WTC11 (cell line): ENCODE measurements at regions not wholly inside any gene's neighbourhood (a gene's known extent, or its start where the extent isn't known, plus 50 kb on each side); places are given as distances from the start of the nearest gene placed in this dataset.

Experiments
- ATAC-seq: fragments of 200-7000 bp; cut with Tn5 transposase; 2 replicates; pipeline ENCODE4 v1.10.0; 2021; ENCODE audit warnings: mild to moderate bottlenecking, moderate library complexity
- CTCF ChIA-PET: fragments of 300-600 bp; sonication (Branson Sonifier 250); formaldehyde crosslinking; loops from one replicate; lab custom pipeline; 2021; ENCODE audit warnings: antibody characterized with exemption; lab: Charles Lee
- POLR2A ChIA-PET: fragments of 350-600 bp; sonication (Branson Sonifier 250); formaldehyde crosslinking; loops from one replicate; lab custom pipeline; 2021; ENCODE audit warnings: antibody characterized with exemption; lab: Charles Lee
- DNase-seq: peaks from one replicate; pipeline ENCODE4 v3.0.0; 2021; ENCODE audit warnings: low spot score
- H3K27ac Mint-ChIP-seq: 2 replicates; pipeline ENCODE4 v1.8.0; 2021; ENCODE audit warnings: mixed read lengths
- H3K27me3 Mint-ChIP-seq: 2 replicates; pipeline ENCODE4 v1.8.0; 2021; ENCODE audit warnings: low read depth, mild to moderate bottlenecking, moderate library complexity, mixed read lengths
- H3K36me3 Mint-ChIP-seq: 2 replicates; pipeline ENCODE4 v1.8.0; 2021; ENCODE audit warnings: mixed read lengths
- H3K4me1 Mint-ChIP-seq: 2 replicates; pipeline ENCODE4 v1.8.0; 2022; ENCODE audit warnings: mixed read lengths
- H3K4me3 Mint-ChIP-seq: 2 replicates; pipeline ENCODE4 v1.8.0; 2021; ENCODE audit warnings: mild to moderate bottlenecking, moderate library complexity, mixed read lengths
- H3K9me3 Mint-ChIP-seq: 2 replicates; pipeline ENCODE4 v1.8.0; 2021; ENCODE audit warnings: mixed read lengths
- ATF1 ChIP-seq: sonication (generic); formaldehyde crosslinking; IDR thresholded peaks from 2 replicates; pipeline ENCODE4 v1.8.1; 2023; ENCODE audit warnings: mild to moderate bottlenecking, moderate library complexity, missing genetic modification reagents
- CREB1 ChIP-seq: sonication (generic); formaldehyde crosslinking; IDR thresholded peaks from 2 replicates; pipeline ENCODE4 v1.8.0; 2023; ENCODE audit warnings: mild to moderate bottlenecking, missing genetic modification reagents
- E2F5 ChIP-seq: sonication (generic); formaldehyde crosslinking; IDR thresholded peaks from 2 replicates; pipeline ENCODE4 v1.8.1; 2022; ENCODE audit warnings: mild to moderate bottlenecking, moderate library complexity, missing genetic modification reagents
- FOXP4 ChIP-seq: sonication (generic); formaldehyde crosslinking; IDR thresholded peaks from 2 replicates; pipeline ENCODE4 v1.8.0; 2022; ENCODE audit warnings: mild to moderate bottlenecking, missing genetic modification reagents
- GTF2I ChIP-seq: fragments of 250-450 bp; sonication (Bioruptor Pico); conservative IDR thresholded peaks from 2 replicates; pipeline ENCODE4 v1.4.0; 2021; ENCODE audit warnings: mild to moderate bottlenecking
- MYBL2 ChIP-seq: sonication (generic); formaldehyde crosslinking; IDR thresholded peaks from 2 replicates; pipeline ENCODE4 v1.8.1; 2023; ENCODE audit warnings: mild to moderate bottlenecking, moderate library complexity, missing genetic modification reagents
- NFATC4 ChIP-seq: fragments of 250-450 bp; sonication (Bioruptor Pico); IDR thresholded peaks from 2 replicates; pipeline ENCODE4 v1.9.0; 2021; ENCODE audit warnings: mild to moderate bottlenecking
- PREB ChIP-seq: sonication (generic); formaldehyde crosslinking; IDR thresholded peaks from 2 replicates; pipeline ENCODE4 v1.8.1; 2022; ENCODE audit warnings: mild to moderate bottlenecking, missing genetic modification reagents, moderate library complexity, borderline replicate concordance
- PRRX2 ChIP-seq: fragments of 250-450 bp; sonication (Bioruptor Pico); IDR thresholded peaks from 2 replicates; pipeline ENCODE4 v1.8.0; 2021; ENCODE audit warnings: mild to moderate bottlenecking
- TEAD1 ChIP-seq: sonication (generic); formaldehyde crosslinking; IDR thresholded peaks from 2 replicates; pipeline ENCODE4 v1.8.0; 2022; ENCODE audit warnings: mild to moderate bottlenecking, missing genetic modification reagents
- ZNF121 ChIP-seq: sonication (generic); formaldehyde crosslinking; IDR thresholded peaks from 2 replicates; pipeline ENCODE4 v1.8.0; 2023; ENCODE audit warnings: missing genetic modification reagents
- ZNF263 ChIP-seq: sonication (generic); formaldehyde crosslinking; IDR thresholded peaks from 2 replicates; pipeline ENCODE4 v1.8.1; 2022; ENCODE audit warnings: low read depth, mild to moderate bottlenecking, moderate library complexity, missing genetic modification reagents
- ZNF512 ChIP-seq: sonication (generic); formaldehyde crosslinking; IDR thresholded peaks from 2 replicates; pipeline ENCODE4 v1.8.1; 2022; ENCODE audit warnings: missing genetic modification reagents, borderline replicate concordance
- TF ChIP-seq, protein P1 (sequence below): sonication (generic); formaldehyde crosslinking; IDR thresholded peaks from 2 replicates; pipeline ENCODE4 v1.8.1; 2023; ENCODE audit warnings: mild to moderate bottlenecking, missing genetic modification reagents
- TF ChIP-seq, protein P2 (sequence below): sonication (generic); formaldehyde crosslinking; conservative IDR thresholded peaks from 2 replicates; pipeline ENCODE4 v1.8.1; 2022; ENCODE audit warnings: mild to moderate bottlenecking, missing genetic modification reagents
- TF ChIP-seq, protein P3 (sequence below): sonication (generic); formaldehyde crosslinking; IDR thresholded peaks from 2 replicates; pipeline ENCODE4 v1.8.1; 2023; ENCODE audit warnings: mild to moderate bottlenecking, missing genetic modification reagents, borderline replicate concordance

DNA sequence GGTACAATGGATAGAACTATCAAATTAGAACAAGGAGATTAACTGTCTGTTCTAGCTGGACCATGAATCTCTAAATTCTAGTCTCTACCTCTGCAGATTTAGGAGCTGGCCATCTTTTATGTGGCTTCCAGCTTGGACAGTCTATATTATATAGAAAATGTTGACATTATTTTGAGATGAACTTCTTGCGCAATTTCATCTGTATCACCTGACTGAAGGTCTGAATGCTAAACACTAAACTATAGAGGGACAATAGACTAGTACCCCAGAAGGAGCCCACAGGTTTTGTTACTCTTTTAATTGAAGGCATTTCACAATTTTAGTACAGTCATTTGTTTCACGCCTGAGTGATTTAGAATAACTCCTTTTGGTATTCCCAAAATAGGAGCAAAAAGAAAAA is 222.4 kb upstream of the ANKRD30A start (continued):
- TF ChIP-seq ZNF512 = no peak
- TF ChIP-seq, protein P1, sequence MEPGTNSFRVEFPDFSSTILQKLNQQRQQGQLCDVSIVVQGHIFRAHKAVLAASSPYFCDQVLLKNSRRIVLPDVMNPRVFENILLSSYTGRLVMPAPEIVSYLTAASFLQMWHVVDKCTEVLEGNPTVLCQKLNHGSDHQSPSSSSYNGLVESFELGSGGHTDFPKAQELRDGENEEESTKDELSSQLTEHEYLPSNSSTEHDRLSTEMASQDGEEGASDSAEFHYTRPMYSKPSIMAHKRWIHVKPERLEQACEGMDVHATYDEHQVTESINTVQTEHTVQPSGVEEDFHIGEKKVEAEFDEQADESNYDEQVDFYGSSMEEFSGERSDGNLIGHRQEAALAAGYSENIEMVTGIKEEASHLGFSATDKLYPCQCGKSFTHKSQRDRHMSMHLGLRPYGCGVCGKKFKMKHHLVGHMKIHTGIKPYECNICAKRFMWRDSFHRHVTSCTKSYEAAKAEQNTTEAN = no peak

GRCh38 chr10:36899652-36900051 is 225.7 kb upstream of the ANKRD30A start:
- no peak overlapping the region for H3K4me3 Mint-ChIP-seq
- H3K9me3 Mint-ChIP-seq = peaks cover 84% of the 10 kb centered on the region
- CTCF ChIA-PET = no interaction called here
- DNase-seq = no peak
- no peak overlapping the region for H3K27ac Mint-ChIP-seq
- peaks cover 10% of the 10 kb centered on the region for H3K27me3 Mint-ChIP-seq
- H3K36me3 Mint-ChIP-seq = peaks cover 67% of the 10 kb centered on the region
- H3K4me1 Mint-ChIP-seq = no peaks in the 10 kb centered on the region
- TF ChIP-seq PREB (CRISPR knock-in tag) (no peak), ZNF121 (CRISPR knock-in tag) (no peak), GTF2I (CRISPR knock-in tag) (no peak), ZNF263 (no peak), PRRX2 (CRISPR knock-in tag) (no peak), FOXP4 (no peak), TEAD1 (CRISPR knock-in tag) (no peak), CREB1 (CRISPR knock-in tag) (no peak), MYBL2 (CRISPR knock-in tag) (no peak), NFATC4 (CRISPR knock-in tag) (no peak), E2F5 (CRISPR knock-in tag) (no peak), ATF1 (CRISPR knock-in tag) (no peak)
- TF ChIP-seq, protein P2, sequence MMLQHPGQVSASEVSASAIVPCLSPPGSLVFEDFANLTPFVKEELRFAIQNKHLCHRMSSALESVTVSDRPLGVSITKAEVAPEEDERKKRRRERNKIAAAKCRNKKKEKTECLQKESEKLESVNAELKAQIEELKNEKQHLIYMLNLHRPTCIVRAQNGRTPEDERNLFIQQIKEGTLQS (CRISPR knock-in tag) = no peak
- TF ChIP-seq, protein P3, sequence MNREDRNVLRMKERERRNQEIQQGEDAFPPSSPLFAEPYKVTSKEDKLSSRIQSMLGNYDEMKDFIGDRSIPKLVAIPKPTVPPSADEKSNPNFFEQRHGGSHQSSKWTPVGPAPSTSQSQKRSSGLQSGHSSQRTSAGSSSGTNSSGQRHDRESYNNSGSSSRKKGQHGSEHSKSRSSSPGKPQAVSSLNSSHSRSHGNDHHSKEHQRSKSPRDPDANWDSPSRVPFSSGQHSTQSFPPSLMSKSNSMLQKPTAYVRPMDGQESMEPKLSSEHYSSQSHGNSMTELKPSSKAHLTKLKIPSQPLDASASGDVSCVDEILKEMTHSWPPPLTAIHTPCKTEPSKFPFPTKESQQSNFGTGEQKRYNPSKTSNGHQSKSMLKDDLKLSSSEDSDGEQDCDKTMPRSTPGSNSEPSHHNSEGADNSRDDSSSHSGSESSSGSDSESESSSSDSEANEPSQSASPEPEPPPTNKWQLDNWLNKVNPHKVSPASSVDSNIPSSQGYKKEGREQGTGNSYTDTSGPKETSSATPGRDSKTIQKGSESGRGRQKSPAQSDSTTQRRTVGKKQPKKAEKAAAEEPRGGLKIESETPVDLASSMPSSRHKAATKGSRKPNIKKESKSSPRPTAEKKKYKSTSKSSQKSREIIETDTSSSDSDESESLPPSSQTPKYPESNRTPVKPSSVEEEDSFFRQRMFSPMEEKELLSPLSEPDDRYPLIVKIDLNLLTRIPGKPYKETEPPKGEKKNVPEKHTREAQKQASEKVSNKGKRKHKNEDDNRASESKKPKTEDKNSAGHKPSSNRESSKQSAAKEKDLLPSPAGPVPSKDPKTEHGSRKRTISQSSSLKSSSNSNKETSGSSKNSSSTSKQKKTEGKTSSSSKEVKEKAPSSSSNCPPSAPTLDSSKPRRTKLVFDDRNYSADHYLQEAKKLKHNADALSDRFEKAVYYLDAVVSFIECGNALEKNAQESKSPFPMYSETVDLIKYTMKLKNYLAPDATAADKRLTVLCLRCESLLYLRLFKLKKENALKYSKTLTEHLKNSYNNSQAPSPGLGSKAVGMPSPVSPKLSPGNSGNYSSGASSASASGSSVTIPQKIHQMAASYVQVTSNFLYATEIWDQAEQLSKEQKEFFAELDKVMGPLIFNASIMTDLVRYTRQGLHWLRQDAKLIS (CRISPR knock-in tag) = no peak
- TF ChIP-seq, all 79 proteins: peak for 0
- ATAC-seq = no peak
- POLR2A ChIA-PET = no interaction called here
